GM21529 (cell line): ENCODE measurements at regions not wholly inside any gene's neighbourhood (a gene's known extent, or its start where the extent isn't known, plus 50 kb on each side); places are given as distances from the start of the nearest gene placed in this dataset.

ENCODE experiments used
- ATAC-seq: cut with Tn5 transposase; IDR thresholded peaks from one replicate; pipeline ENCODE4 v1.9.1; 2021; ENCODE audit not compliant: unreplicated experiment

DNA sequence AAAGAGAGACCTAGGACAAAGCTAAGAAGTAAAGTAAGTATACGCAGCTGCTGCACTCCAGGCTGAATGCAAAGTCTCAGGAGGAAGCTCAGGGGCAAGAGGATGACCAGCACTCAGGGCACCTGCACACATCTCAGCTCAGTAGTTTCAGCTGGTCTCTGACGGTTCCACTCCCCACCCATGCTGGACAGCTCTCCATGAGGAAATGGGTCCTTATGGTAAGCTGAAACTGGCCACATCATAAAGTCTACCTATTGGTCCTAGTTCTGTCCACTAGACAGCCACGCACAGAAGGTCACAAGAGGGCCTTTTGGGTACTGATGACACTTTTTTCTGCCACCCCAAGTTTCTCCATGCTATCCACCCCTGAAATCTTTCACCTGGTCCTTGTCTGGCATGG, 215.3 kb downstream of the TTC32 start:
- ATAC-seq, result no peak

DNA sequence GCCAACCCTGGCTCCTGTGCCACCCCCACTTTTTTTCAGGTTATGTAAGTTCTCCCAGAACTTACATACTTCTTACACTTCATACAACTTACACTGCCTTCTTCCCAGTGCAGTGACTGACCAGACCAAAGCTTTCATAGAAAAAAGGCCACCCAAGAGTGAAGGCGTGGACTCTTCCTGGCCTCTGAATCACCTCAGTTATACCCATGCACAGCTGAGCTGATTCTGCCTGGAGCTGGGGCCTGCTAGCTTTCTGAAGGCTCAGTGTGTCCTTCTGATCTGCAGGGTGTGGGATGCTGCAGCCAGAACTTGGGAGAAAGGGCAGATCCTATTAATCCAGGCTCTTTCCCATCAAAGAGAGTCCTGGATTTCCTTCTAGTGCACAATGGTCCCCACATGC, 216.1 kb downstream of the TTC32 start:
- ATAC-seq, result no peak

DNA sequence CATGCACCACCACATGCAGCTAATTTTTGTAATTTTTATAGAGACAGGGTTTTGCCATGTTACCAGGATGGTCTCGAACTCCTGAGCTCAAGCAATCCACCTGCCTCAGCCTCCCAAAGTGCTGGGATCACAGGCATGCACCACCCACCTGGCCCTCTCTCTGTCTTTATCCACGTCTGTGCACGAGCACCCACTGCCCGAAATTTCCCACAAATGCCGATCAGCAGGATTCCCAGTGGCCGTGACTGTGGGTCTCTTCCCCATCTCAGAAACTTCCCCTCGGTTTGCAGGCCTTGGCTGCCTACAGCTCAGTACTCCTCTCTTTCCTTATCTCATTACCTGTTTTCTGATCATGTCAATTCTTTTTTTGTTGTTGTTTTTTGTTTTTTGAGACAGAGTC, 217.3 kb downstream of the TTC32 start:
- no peak for ATAC-seq

DNA sequence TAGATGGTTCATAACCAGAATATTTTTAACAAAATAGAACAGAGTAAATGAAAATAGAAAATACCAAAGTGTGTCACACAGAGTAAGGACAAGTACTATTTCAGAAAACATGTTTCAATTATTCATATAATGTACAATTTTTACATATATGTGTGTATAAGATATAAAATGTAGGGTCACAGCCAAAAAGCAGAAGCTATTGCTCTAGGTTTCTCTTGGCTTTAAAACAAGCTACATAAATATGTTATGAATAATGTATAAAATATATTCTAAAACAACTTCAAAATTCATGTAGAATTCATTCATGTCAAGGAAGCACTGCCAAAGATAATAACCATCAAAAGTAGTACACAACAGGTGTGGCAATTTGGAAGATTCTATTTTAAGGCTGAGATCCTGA, 218.2 kb downstream of the TTC32 start:
- ATAC-seq, result no peak

GRCh38 chr2:19682493-19682892, 219.3 kb downstream of the TTC32 start:
- ATAC-seq, result no peak

GRCh38 chr2:19677825-19678518, 223.8 kb downstream of the TTC32 start:
- ATAC-seq, result no peak

DNA sequence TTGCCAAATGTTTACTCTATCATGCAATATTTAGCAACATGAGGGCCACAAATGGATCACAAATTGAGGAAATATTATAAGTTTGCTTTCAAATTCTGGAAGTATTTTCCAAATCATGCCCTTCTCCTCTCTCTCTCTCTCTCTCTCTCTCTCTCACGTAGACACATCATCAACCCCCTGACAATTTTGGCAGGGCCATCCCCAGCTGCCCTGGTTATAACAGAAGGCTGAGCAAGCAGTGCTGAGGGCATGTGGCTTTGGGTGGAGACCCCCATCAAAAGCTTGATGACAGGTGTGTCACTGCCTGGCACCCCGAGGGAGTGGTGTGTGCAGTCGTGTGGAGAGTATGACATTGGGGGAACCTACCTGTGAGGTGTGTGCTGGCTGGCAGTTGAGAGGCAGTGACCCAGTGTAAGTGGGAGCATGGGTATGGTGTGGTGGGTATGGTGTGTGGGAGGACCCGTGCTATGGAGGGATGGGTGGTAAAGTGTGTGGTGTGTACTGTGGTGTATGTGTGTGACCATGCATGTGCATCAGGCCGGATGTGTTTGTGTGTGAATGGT, 224.5 kb downstream of the TTC32 start:
- ATAC-seq, result no peak

GRCh38 chr2:19676770-19677169, 225.0 kb downstream of the TTC32 start:
- ATAC-seq, result no peak

DNA sequence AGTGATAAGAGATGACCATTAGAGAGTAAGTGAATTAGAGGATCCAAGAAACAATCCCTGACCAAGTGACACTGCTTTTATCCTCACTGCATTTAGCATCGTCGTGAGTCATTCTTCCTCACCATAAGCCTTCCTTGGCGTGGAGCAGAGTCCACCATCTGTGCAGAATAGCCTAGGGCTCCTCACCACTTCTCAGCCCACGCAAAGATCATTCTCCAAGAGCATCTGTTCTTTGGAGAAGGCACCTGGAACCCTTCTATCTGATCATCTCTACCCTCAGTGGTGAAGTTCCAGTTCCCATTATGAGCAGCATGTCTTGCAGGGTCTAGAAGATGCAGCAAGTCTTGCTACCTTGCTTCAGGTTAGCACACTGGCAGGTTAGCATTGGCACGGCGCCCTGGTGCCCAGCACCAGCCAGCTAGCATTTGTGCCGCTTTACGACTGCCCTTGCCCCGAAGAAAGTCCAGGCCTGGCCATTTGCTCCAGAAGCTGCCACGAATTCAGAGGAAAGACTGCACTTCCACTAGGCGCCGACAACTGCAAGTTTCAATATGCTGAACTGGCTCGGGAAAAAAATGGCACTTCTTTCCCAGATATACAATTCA, 225.8 kb downstream of the TTC32 start:
- ATAC-seq, result no peak

DNA sequence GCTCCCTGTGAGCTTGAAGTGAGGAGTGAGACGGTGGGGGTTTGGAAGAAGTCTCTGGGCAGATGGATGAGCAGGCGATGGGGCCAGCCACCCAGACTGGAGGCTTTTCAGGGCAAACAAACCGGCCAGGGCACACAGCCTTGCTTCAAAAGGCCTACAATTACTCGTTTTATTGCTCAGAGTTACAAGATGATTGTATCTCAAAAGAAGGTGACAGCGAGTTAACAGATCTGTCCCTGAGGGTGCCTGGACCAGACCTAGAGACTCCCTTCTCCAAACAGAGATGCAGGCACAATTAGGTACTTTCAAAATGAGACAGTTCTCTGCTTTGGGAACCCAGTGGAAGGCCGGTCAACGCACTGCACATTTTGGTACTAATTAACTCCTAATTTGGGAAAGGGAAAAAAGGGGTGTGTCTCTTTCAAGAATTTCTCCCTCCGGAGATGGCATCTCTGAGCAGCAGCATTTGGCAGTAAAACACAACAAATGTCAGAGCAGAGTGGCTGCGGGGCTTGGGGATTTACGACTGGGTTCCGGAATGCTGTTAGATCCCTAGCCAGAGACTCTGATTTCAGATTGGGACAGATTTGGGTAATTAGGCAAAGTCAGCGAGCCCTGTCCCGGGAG, 226.7 kb downstream of the TTC32 start:
- no peak for ATAC-seq

DNA sequence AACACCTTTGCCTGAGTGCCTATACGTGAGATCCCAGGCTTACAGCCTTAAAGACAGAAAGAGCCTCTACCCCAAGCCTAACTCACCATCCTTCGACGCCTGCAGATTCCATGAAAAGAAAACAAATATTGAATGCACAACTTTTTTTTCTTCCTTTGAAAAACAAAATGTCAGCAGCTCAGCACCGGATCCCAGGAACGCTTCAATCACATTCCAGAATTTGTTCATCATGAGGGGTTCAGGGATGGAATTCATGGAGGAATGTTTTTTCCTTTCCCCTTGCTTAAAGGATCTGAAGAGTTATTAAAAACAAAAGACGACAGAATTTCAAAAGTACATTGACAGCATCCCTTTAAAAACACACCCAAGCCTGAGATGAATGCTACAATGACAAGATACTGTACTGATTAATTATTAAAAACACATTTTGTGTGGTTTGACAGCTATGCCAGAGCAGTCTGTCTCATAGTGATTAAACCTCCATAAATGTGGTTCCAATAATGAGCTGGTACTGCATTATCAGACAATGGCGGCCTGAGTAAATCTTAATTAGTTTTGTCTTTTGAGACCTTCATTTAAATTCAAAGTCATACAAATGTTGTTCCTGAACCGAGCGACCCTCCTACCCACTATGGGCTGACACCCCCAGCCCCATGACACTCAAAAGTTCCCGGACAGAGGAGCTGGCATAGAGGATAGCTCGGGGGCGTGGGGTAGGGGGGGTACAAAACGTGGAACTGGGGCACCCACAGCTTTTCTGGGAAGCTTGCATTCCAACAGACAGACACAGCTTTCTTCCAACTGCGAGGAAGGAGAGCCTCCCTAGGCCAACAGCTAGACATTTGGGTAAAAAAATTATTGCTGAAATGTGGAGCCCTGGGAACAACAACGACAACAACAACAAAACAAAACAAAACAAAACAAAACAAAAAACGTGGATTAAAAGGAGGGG, 227.5 kb downstream of the TTC32 start:
- ATAC-seq, result no peak

GRCh38 chr2:19673213-19673791, 228.5 kb downstream of the TTC32 start:
- no peak for ATAC-seq

- no peak for ATAC-seq
Measured at GRCh38 chr2:19671916-19672315, 229.9 kb downstream of the TTC32 start.

- no peak for ATAC-seq
Measured at GRCh38 chr2:19671311-19671710, 230.5 kb downstream of the TTC32 start.

GRCh38 chr2:19670303-19670702, 231.5 kb downstream of the TTC32 start:
- no peak for ATAC-seq

DNA sequence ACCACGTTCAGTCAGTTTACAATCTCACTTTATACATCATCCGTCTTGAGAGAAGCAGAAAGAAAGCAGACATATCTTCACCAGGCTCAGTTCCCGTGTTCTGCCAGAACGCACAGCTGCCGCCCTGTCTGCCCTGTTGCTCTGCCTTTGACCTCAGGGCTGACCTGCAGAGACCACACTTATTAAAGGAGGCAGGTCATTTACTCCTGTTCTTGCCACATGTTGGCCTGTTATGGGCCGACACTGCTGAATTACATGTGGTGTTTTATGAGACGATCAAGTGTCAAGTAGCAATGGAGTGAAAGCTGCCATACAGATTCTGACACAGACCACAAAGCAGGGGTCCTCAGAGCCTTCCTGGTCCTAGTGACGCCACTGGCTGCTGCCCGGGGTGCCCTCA, 232.2 kb downstream of the TTC32 start:
- ATAC-seq, result no peak

GRCh38 chr2:19669126-19669525, 232.7 kb downstream of the TTC32 start:
- ATAC-seq, result no peak

DNA sequence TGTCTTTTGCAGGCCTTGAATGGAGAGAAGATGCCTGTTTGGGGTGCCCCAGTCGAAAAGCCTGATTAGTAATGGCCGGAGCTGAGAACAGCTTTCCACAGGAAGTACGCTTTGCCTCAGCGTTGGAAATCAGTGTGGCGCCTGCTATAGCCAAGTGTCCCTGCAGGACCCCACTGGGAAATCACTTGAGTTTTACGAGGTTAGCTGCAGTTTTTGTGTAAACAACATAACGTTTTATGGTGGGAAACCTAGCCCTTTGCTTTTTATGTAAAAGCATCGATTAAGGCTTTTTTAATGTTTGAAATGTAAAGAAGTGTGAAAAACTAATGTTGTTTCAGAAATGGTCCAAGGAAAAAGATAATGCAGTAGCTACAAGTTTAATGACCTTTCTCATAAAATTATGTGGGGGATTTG, 234.2 kb downstream of the TTC32 start:
- ATAC-seq, result no peak

- no peak for ATAC-seq
Measured at GRCh38 chr2:19667085-19667484, 234.7 kb downstream of the TTC32 start.

DNA sequence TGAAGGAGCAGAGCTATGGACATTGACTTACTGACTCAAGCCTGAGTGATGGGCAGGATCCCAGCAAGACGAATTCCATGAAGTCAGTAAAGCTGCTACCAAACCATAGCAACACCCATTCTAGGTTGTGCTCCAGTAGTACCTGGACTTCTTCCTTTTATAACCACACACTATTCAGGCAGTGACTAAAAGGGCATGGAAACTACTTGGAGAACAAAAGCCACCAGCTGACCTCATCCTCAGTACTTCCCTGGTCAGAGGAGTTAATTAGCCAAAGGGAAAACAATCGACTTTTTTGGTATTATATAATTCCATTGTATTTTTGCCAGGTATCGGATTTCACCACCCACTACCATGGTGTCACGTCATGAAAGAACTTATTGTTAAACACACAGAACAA, 237.1 kb downstream of the TTC32 start:
- no peak for ATAC-seq
